ENCODE measurements at regions not wholly inside any gene's neighbourhood (a gene's known extent, or its start where the extent isn't known, plus 50 kb on each side); places are given as distances from the start of the nearest gene placed in this dataset.

- no peak for TF ChIP-seq SUZ12 (IDR thresholded peaks at IDR 0.05; ENCODE audit: low read length)
- TF ChIP-seq YY1 (IDR thresholded peaks at IDR 0.05; ENCODE audit: low read depth, low read length): no peak
- TF ChIP-seq BCL11A (IDR thresholded peaks at IDR 0.05; ENCODE audit: low read depth in 2 of 2, low read length in 2 of 2): no peak
- TF ChIP-seq ATF3 (IDR thresholded peaks at IDR 0.05; ENCODE audit: insufficient read depth, low read depth, low read length): no peak
- no peak for TF ChIP-seq SAP30 (IDR thresholded peaks at IDR 0.05; ENCODE audit: insufficient read depth, insufficient replicate concordance, low read length)
- no peak for TF ChIP-seq ZNF274 (IDR thresholded peaks at IDR 0.05; ENCODE audit: borderline replicate concordance, extremely low read depth, low read length)
Observed at GRCh38 chr6:84498905-84499304, 265.5 kb downstream of the TBX18 start (continued).

Data from H1 (cell line).